ENCODE measurements at regions not wholly inside any gene's neighbourhood (a gene's known extent, or its start where the extent isn't known, plus 50 kb on each side); places are given as distances from the start of the nearest gene placed in this dataset.

GRCh38 chr3:168469436-168469835 lies 373.7 kb upstream of the GOLIM4 start:
- DNase-seq (ENCODE audit: low read depth, low spot score): no peak

- DNase-seq (ENCODE audit: low read depth, low spot score): no peak
Measured at GRCh38 chr3:168467115-168467714, 371.5 kb upstream of the GOLIM4 start.

GRCh38 chr3:168461793-168462192 lies 366.1 kb upstream of the GOLIM4 start:
- DNase-seq (ENCODE audit: low read depth, low spot score): no peak

- no peak for DNase-seq (ENCODE audit: low read depth, low spot score)
Measured at GRCh38 chr3:168459226-168459784, 363.6 kb upstream of the GOLIM4 start.

- no peak for DNase-seq (ENCODE audit: low read depth, low spot score)
Measured at GRCh38 chr3:168457954-168458539, 362.3 kb upstream of the GOLIM4 start.

- no peak for DNase-seq (ENCODE audit: low read depth, low spot score)
Measured at GRCh38 chr3:168455814-168456213, 360.1 kb upstream of the GOLIM4 start.

- no peak for DNase-seq (ENCODE audit: low read depth, low spot score)
Measured at GRCh38 chr3:168453623-168454022, 357.9 kb upstream of the GOLIM4 start.

- no peak for DNase-seq (ENCODE audit: low read depth, low spot score)
Measured at GRCh38 chr3:168443965-168444364, 348.2 kb upstream of the GOLIM4 start.

- DNase-seq (ENCODE audit: low read depth, low spot score): no peak
Measured at GRCh38 chr3:168442502-168442901, 346.8 kb upstream of the GOLIM4 start.

GRCh38 chr3:168436245-168436724 lies 340.6 kb upstream of the GOLIM4 start:
- no peak for DNase-seq (ENCODE audit: low read depth, low spot score)

- no peak for DNase-seq (ENCODE audit: low read depth, low spot score)
Measured at GRCh38 chr3:168431491-168431890, 335.8 kb upstream of the GOLIM4 start.

- no peak for DNase-seq (ENCODE audit: low read depth, low spot score)
Measured at GRCh38 chr3:168427835-168428475, 332.2 kb upstream of the GOLIM4 start.

GRCh38 chr3:168427156-168427555 lies 331.4 kb upstream of the GOLIM4 start:
- no peak for DNase-seq (ENCODE audit: low read depth, low spot score)

- DNase-seq (ENCODE audit: low read depth, low spot score): no peak
Measured at GRCh38 chr3:168425936-168426595, 330.3 kb upstream of the GOLIM4 start.

- no peak for DNase-seq (ENCODE audit: low read depth, low spot score)
Measured at GRCh38 chr3:168424059-168424734, 328.5 kb upstream of the GOLIM4 start.

- DNase-seq (ENCODE audit: low read depth, low spot score): no peak
Measured at GRCh38 chr3:168422843-168423242, 327.1 kb upstream of the GOLIM4 start.

- DNase-seq (ENCODE audit: low read depth, low spot score): no peak
Measured at GRCh38 chr3:168419091-168419490, 323.4 kb upstream of the GOLIM4 start.

GRCh38 chr3:168417016-168417415 lies 321.3 kb upstream of the GOLIM4 start:
- no peak for DNase-seq (ENCODE audit: low read depth, low spot score)

- DNase-seq (ENCODE audit: low read depth, low spot score): no peak
Measured at GRCh38 chr3:168416446-168416845, 320.7 kb upstream of the GOLIM4 start.

GRCh38 chr3:168414149-168414548 lies 318.4 kb upstream of the GOLIM4 start:
- no peak for DNase-seq (ENCODE audit: low read depth, low spot score)

- no peak for DNase-seq (ENCODE audit: low read depth, low spot score)
Measured at GRCh38 chr3:168407381-168407780, 311.7 kb upstream of the GOLIM4 start.

Measured in pulmonary artery endothelial cell (primary cell).